HG03460 (cell line): ENCODE measurements at regions not wholly inside any gene's neighbourhood (a gene's known extent, or its start where the extent isn't known, plus 50 kb on each side); places are given as distances from the start of the nearest gene placed in this dataset.

Experiments
- ATAC-seq: cut with Tn5 transposase; IDR thresholded peaks from one replicate; pipeline ENCODE4 v1.9.1; 2021; ENCODE audit not compliant: unreplicated experiment

DNA sequence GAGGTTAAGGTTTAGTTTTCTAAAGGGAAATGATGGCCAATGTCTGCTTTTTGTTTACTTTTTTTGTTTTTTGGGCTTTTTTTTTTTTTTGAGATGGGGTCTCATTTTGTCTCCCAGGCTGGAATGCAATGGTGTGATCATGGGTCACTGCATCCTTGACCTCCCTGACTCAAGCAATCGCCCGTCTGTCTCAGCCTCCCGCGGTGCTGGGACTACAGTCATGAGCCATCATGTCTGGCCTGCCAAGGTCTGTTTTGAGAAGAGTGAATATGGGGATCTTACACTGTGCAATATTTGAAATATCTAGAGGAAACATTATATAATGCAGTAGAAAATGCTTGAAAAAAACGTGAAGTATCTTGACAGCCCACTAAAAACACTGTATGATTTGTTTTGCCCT lies 162.5 kb downstream of the GASK1B start:
- no peak for ATAC-seq

- ATAC-seq: no peak
Observed at GRCh38 chr4:158008551-158009218, 164.1 kb downstream of the GASK1B start.

DNA sequence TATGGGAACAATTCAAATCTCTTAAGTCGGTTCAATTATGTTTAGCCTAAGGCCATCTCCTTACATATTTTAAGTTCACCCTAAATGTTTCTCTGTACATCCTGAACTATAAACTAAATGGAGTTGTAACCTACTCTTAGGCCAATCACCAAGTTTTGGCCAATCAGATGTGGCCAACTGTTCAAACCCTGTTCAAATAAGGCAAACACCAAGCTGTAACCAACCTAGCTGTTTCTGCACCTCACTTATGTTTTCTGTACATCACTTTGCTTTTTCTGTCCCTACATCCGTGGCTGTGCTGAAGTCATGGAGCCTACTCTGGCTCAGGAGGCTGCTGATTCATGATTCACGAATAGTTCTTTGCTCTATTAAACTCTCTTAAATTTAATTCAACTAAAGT lies 165.3 kb downstream of the GASK1B start:
- no peak for ATAC-seq

GRCh38 chr4:158006990-158007389 lies 165.8 kb downstream of the GASK1B start:
- ATAC-seq: no peak

DNA sequence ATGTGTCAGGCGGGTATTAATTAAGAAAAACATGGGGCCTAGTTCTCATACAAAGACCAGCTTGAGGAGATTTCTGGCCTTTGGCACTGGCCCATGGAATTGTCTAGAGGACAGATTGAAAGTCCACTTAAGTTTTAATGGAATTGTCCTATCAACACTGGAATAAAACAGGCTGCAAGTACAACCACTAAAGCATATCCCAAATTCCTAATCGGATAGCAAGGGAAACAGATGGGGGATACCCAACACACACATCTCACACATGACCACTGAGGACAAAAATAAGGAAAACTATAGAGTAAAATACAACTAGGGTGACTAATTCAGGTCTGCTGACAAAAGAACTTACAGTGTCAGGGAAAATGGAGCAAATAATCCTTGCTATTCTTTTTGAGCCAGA lies 167.8 kb downstream of the GASK1B start:
- no peak for ATAC-seq

DNA sequence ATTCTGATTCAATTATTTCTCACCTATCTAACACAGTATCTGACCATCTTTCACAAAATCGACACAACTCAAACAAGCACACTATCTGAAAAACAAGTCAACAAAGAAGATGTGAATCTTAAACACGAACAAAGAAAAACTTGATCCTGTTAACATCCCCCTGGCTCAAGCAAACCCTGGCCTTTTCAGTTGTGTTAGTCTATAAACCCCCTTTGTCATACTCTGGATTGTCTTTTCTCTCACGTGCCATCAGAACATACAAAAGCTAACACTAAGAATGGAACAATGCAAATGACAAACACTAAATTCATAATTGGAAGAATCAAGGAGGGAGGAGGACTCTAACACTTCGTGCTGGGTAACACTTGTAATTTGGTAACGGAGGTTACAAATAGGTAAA lies 168.7 kb downstream of the GASK1B start:
- no peak for ATAC-seq

GRCh38 chr4:158003212-158003611 lies 169.6 kb downstream of the GASK1B start:
- ATAC-seq: no peak

GRCh38 chr4:158002173-158002572 lies 170.7 kb downstream of the GASK1B start:
- ATAC-seq: no peak

DNA sequence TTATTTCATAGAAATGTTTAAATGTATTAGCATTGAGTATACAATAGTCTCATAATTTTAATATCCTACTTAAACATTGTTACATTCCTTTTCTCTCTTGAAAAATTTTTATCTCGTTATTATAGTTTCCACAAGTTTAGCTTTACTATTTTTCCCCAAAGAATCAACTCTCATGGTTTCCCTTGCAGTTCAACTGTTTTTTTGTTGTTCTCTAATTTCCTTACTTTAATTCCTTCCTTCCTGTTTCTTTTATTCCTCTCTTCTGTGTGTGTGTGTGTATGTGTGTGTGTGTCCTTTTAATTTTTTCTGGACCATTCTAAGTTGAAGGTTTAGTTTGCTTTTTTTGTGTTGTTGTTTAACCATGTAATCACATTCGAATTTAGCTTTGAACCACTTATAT lies 171.1 kb downstream of the GASK1B start:
- no peak for ATAC-seq

- no peak for ATAC-seq
Observed at GRCh38 chr4:157999723-158000122, 173.1 kb downstream of the GASK1B start.

- no peak for ATAC-seq
Observed at GRCh38 chr4:157997296-157997695, 175.5 kb downstream of the GASK1B start.

DNA sequence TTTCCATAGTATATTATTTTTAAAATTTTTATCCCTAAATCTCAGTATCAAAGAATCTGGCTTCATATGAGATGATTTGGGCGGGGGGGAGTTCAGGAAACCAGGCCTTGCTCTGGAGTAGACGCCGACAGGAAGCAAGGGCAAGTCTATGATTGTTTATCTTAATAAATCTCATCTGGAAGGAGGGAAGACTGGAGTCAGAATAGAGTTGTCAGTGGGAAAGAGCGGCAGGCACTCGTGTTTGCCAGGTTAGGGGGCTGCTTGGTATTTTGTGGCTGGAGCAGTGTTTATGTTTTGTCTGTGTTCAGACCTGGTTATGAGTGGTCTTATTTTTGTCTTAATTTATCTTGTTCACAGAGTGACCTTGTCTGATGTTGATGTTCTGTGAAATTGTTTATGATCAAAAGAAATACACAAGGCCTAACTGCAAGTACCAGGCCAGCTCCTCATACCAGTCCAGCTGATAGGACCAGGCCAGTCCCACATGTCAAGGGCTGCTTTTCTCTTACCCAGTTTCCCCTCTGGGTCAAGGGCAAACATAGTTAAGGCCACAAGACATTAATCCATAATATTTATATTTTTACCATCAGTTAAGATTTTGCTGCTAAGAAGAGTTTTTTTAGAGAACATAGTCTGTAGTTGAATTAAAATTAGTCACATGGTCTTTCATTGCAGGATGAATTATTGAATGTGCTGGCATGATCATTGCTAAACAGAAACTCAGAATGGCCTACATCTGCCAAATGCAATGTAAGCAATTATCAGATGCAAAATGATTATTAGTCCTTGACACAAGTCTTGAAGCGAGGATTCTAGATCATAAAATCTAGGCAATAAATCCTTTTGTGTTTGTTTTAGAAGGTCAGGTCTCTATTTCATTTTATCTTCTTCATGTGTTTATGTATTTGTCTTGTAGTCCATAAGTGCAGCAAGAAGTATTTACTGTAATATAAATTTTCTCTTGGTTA lies 176.5 kb downstream of the GASK1B start:
- ATAC-seq: no peak

- ATAC-seq: no peak
Observed at GRCh38 chr4:157994863-157995262, 178.0 kb downstream of the GASK1B start.

DNA sequence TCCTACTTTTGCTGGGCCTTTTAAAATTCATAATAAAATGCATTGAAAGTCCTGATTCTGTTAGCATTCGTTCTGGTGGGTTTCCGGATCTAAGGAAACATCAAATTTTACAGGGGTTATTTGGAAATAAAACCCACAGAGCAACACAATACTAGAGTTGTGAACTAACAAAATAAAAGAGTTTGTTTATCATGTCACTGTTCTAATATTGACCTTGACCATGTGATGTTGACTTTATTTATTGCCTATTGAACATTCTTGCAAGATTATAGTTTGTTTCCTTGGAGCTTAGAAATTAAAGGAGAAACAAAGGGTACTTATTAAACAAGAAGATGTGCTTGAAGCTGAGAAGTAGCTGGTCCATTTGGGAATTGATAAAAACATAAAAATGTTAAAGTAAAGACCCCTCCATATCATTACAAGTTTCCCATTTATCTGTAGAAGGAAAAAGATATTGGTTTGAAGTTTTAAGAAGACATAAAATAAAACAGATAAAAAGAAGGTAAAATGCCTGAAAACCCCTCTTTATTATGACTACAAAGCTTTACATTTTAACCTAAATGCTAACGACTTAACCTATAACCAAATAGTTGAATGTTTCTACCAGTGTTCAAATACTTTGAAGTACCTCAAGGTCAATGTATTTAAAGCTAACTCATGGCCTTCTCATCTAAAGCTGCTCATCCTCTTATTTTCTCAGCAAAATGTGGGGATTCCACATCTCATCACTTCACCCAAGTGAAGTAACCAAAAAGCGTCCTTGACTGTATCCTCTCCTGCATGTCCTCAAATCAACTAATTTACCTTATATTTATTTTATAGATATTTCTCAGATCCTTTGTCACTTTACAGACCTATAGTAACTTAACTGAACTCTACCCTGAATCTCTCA lies 179.6 kb downstream of the GASK1B start:
- ATAC-seq: no peak

- ATAC-seq: no peak
Observed at GRCh38 chr4:157992038-157992705, 180.7 kb downstream of the GASK1B start.

DNA sequence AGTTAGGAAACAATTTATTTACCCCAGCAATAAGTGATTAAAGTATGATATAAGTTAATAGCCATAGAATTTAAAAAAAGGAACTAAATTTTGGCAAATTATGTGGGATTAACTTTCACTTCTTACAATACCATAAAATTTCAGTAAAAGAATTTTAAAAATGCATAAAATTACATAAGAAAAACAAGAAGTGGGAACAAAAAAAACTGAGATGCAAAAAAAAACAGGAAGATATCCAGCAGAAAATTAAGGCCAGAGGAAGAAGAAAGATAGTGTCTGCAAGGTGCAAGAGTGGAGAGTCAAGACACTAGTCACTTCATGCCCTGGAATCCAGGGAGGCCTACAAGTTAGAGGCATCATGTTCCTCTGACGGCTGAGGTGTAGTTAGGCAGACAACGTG lies 184.2 kb downstream of the GASK1B start:
- ATAC-seq: no peak

- ATAC-seq: no peak
Observed at GRCh38 chr4:157984285-157984911, 188.4 kb downstream of the GASK1B start.

DNA sequence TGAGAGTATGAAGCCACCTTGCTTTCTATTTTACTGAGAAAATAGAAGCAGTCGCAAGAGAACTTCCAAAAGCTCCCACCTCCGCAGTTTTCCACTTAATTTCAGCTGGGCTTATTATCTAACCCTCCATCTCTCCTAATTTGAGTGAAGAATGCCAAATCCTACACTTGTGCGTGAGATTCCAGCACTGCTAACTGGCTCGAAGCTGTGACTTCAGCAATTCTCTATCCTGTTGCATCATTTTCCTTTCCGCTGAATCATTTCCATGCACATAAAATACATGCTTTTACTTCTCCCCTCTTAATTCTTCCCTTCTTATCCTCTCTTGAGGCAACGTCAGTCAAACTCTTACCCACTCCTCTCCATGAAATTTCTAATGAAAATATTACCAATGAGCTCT lies 189.5 kb downstream of the GASK1B start:
- no peak for ATAC-seq

DNA sequence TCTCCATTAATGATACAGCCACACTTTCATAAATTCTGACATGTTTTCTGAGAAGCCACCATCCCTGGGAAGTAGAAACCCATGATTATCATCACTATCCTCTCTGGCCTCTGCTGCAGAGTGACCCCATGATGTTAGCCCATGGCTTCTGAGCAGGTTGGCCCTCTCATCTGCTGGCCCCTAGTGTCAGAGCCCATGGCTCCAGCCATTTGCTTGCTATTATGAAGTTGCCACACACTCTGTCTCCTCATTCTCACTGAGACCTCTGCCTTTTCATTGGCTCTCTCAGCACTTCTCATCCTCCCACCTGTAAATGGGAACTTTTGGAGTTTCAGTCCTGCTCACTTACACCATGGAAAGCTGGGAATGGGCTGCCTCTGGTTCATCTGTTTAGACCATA lies 192.7 kb downstream of the GASK1B start:
- ATAC-seq: no peak

DNA sequence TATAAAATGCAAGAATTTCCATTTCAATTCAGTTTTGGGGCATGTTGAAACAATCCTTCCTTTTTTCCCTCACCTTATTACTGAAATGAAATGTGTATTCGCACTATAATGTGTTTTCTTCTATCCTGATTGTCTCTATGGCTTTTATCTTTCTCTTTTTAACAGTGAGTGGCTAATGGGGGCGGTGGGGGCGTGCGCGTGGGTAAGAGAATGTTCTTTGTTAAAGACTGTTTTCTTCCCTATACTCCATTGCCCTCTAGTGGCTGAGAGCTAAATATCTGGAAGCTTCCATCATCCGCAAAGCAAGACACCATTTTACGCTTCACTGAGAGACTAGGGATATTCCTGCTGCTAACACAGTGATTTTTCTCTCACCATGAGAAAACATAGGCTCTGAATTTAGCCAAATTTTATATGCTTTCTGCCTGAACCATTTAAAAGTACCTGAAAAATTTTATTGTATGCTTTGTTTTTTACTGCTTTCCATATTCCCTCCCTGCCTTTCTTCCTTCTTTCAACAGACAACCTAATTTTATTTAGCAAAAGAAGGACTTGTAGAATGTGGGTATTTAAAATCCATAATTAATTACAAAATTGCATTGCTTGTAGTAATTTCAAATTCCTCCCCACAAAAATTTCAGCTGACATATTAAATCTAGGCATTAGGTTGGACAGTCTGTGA lies 194.0 kb downstream of the GASK1B start:
- ATAC-seq: peak; percentile 89
